H9 (cell line): ENCODE measurements at regions not wholly inside any gene's neighbourhood (a gene's known extent, or its start where the extent isn't known, plus 50 kb on each side); places are given as distances from the start of the nearest gene placed in this dataset.

Experiments used
- DNase-seq: peaks from one replicate; pipeline ENCODE4 v3.0.0-alpha.2; 2017
- H2AFZ ChIP-seq: one replicate; pipeline ENCODE4 v1.6.1; 2013; ENCODE audit warnings: mild to moderate bottlenecking, low read length, control low read depth, moderate library complexity
- H2AK5ac ChIP-seq: 2 replicates; pipeline ENCODE4 v1.6.1; 2013; ENCODE audit warnings: low read length, control low read depth, mixed read lengths; ENCODE audit not compliant: insufficient read length
- H2BK120ac ChIP-seq: one replicate; pipeline ENCODE4 v1.6.1; 2013; ENCODE audit warnings: low read depth, mild to moderate bottlenecking, low read length, control low read depth, inconsistent platforms; ENCODE audit not compliant: poor library complexity, severe bottlenecking
- H2BK12ac ChIP-seq: 2 replicates; pipeline ENCODE4 v1.6.1; 2013; ENCODE audit warnings: low read length, control low read depth, mixed read lengths, low read depth; ENCODE audit not compliant: insufficient read length
- H2BK15ac ChIP-seq: 2 replicates; pipeline ENCODE4 v1.6.1; 2013; ENCODE audit warnings: low read depth, low read length, control low read depth
- H2BK20ac ChIP-seq: one replicate; pipeline ENCODE4 v1.6.1; 2013; ENCODE audit warnings: low read depth, mild to moderate bottlenecking, low read length, control low read depth, inconsistent platforms; ENCODE audit not compliant: poor library complexity, severe bottlenecking
- H2BK5ac ChIP-seq: 2 replicates; pipeline ENCODE4 v1.6.1; 2013; ENCODE audit warnings: low read length, control low read depth, mixed read lengths; ENCODE audit not compliant: insufficient read length
- H3K14ac ChIP-seq: 2 replicates; pipeline ENCODE4 v1.6.1; 2013; ENCODE audit warnings: low read length, control low read depth; ENCODE audit not compliant: insufficient read depth
- H3K18ac ChIP-seq: 2 replicates; pipeline ENCODE4 v1.6.1; 2013; ENCODE audit warnings: low read depth, mild to moderate bottlenecking, mixed read lengths, low read length, control low read depth; ENCODE audit not compliant: insufficient read length
- H3K23ac ChIP-seq: 2 replicates; pipeline ENCODE4 v1.6.1; 2013; ENCODE audit warnings: low read length, control low read depth, mixed read lengths, low read depth; ENCODE audit not compliant: insufficient read length
- H3K23me2 ChIP-seq: 2 replicates; pipeline ENCODE4 v1.6.1; 2013; ENCODE audit warnings: low read depth, mild to moderate bottlenecking, mixed read lengths, low read length, control low read depth; ENCODE audit not compliant: insufficient read length, poor library complexity, severe bottlenecking
- H3K27ac ChIP-seq: 2 replicates; pipeline ENCODE4 v1.5.1; 2013; ENCODE audit warnings: low read length, control low read depth, mixed read lengths, low read depth; ENCODE audit not compliant: insufficient read length
- H3K27me3 ChIP-seq: 2 replicates; pipeline ENCODE4 v1.6.1; 2013; ENCODE audit warnings: low read length, control low read depth, inconsistent platforms; ENCODE audit not compliant: insufficient read depth
- H3K4ac ChIP-seq: 2 replicates; pipeline ENCODE4 v1.6.1; 2013; ENCODE audit warnings: low read depth, mild to moderate bottlenecking, control low read depth, inconsistent platforms, low read length, moderate library complexity
- H3K4me1 ChIP-seq: 2 replicates; pipeline ENCODE4 v1.6.1; 2013; ENCODE audit warnings: low read length, control low read depth, inconsistent platforms; ENCODE audit not compliant: insufficient read depth
- H3K4me2 ChIP-seq: 2 replicates; pipeline ENCODE4 v1.6.1; 2013; ENCODE audit warnings: low read length, control low read depth, mixed read lengths; ENCODE audit not compliant: insufficient read length, insufficient read depth
- H3K56ac ChIP-seq: 2 replicates; pipeline ENCODE4 v1.6.1; 2013; ENCODE audit warnings: low read depth, mild to moderate bottlenecking, mixed read lengths, low read length, control low read depth; ENCODE audit not compliant: insufficient read length
- H3K79me1 ChIP-seq: 2 replicates; pipeline ENCODE4 v1.6.1; 2013; ENCODE audit warnings: low read depth, mild to moderate bottlenecking, moderate library complexity, low read length, control low read depth, inconsistent platforms; ENCODE audit not compliant: insufficient read depth, poor library complexity, severe bottlenecking
- H3K79me2 ChIP-seq: 2 replicates; pipeline ENCODE4 v1.6.1; 2013; ENCODE audit warnings: low read length, control low read depth, inconsistent platforms; ENCODE audit not compliant: insufficient read depth
- H3K9ac ChIP-seq: 2 replicates; pipeline ENCODE4 v1.6.1; 2013; ENCODE audit warnings: low read length, control low read depth, mixed read lengths; ENCODE audit not compliant: insufficient read length; ENCODE audit errors: extremely low read depth
- H3K9me3 ChIP-seq: one replicate; pipeline ENCODE4 v1.6.1; 2013; ENCODE audit warnings: low read depth, low read length, inconsistent platforms; ENCODE audit not compliant: control insufficient read depth
- H3T11ph ChIP-seq: one replicate; pipeline ENCODE4 v1.6.1; 2013; ENCODE audit warnings: mild to moderate bottlenecking, low read length, control low read depth, inconsistent platforms
- H4K20me1 ChIP-seq: one replicate; pipeline ENCODE4 v1.6.1; 2013; ENCODE audit not compliant: control insufficient read depth, insufficient read length, insufficient read depth
- H4K5ac ChIP-seq: 2 replicates; pipeline ENCODE4 v1.6.1; 2013; ENCODE audit warnings: low read depth, mild to moderate bottlenecking, mixed read lengths, low read length, control low read depth; ENCODE audit not compliant: insufficient read length
- H4K8ac ChIP-seq: replicated peaks from 2 replicates; pipeline ENCODE4 v1.6.1; 2013; ENCODE audit warnings: low read length, control low read depth, mixed read lengths, low read depth; ENCODE audit not compliant: insufficient read length
- H4K91ac ChIP-seq: 2 replicates; pipeline ENCODE4 v1.6.1; 2013; ENCODE audit warnings: low read depth, mild to moderate bottlenecking, moderate library complexity, mixed read lengths, low read length, control low read depth; ENCODE audit not compliant: insufficient read length
- H3K27ac Mint-ChIP-seq, 3 experiments: 2 replicates in 2 of 3; 3 replicates in 1 of 3; pipeline ENCODE4 v1.8.0; 2020 to 2021; ENCODE audit warnings: mixed read lengths in 3 of 3, mild to moderate bottlenecking in 1 of 3, moderate library complexity in 1 of 3
- H3K27me3 Mint-ChIP-seq: 2 replicates; pipeline ENCODE4 v1.8.0; 2021; ENCODE audit warnings: low read depth, mild to moderate bottlenecking, moderate library complexity, mixed read lengths
- H3K36me3 Mint-ChIP-seq, 3 experiments: 2 replicates in 2 of 3; 3 replicates in 1 of 3; pipeline ENCODE4 v1.8.0; 2020 to 2021; ENCODE audit warnings: low read depth in 3 of 3, mixed read lengths in 3 of 3; ENCODE audit not compliant: insufficient read depth in 1 of 3
- H3K4me1 Mint-ChIP-seq, 2 experiments: 2 replicates each; pipeline ENCODE4 v1.8.0; 2020; ENCODE audit warnings: mixed read lengths in 2 of 2
- H3K4me3 Mint-ChIP-seq, 2 experiments: 2 replicates in 1 of 2; 3 replicates in 1 of 2; pipeline ENCODE4 v1.8.0; 2020 to 2021; ENCODE audit warnings: mild to moderate bottlenecking in 2 of 2, mixed read lengths in 2 of 2, moderate library complexity in 1 of 2
- H3K9me3 Mint-ChIP-seq, 2 experiments: 2 replicates in 1 of 2; 3 replicates in 1 of 2; pipeline ENCODE4 v1.8.0; 2020; ENCODE audit warnings: mild to moderate bottlenecking in 2 of 2, mixed read lengths in 2 of 2, moderate library complexity in 1 of 2
- WGBS: extraction: QIAGEN DNeasy Blood & Tissue Kit; methylation state at CpG from one replicate; pipeline ENCODE4 v1.1.7; 2013; ENCODE audit warnings: missing lambda C conversion rate, low lambda C conversion rate, mixed read lengths; ENCODE audit not compliant: insufficient read length; ENCODE audit errors: extremely low coverage; 5-methylcytosine and 5-hydroxymethylcytosine counted together
- TF ChIP-seq, protein P1 (sequence below): fragments of 200-600 bp; sonication (generic); conservative IDR thresholded peaks from 3 replicates; pipeline ENCODE4 v1.8.0; 2021; ENCODE audit warnings: antibody characterized with exemption, mild to moderate bottlenecking

DNA sequence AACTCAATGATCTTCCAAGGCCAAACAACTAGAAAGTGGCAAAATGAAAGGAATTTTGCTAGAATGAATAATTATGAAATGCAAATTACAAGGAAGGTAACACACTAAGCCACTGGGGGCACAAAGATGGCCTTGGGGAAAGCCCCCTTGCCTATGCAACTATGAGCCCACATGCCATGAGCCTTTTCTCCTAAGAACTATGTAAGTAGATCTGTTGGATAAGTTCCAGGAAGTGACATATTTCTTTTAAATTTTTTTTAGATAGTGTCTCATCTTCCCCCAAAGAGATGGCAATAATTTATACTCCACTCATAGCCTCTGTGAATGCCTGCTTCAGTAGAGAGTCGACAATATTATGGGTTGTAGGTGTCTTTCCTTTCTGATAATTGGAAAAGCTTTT is 257.8 kb downstream of the AUH start:
- no peaks in the 10 kb centered on the region for H3K79me2 ChIP-seq
- Mint-ChIP-seq H3K4me1 (peaks cover 5 to 12% of the 10 kb centered on the region in 2 experiments), H3K9me3 (peaks cover 0 to 2% of the 10 kb centered on the region in 2 experiments; a peak in 3 of 5 replicates), H3K36me3 (no peaks in the 10 kb centered on the region; a peak in 1 of 7 replicates), H3K4me3 (no peak overlapping the region), H3K27me3 (no peaks in the 10 kb centered on the region; the same call in 1 of the 2 replicates), H3K27ac (no peak overlapping the region)
- no peaks in the 10 kb centered on the region for H3K27me3 ChIP-seq
- no peak for DNase-seq
- H3K14ac ChIP-seq = no peak overlapping the region
- H3K4ac ChIP-seq = no peak overlapping the region
- no peak overlapping the region for H3K9ac ChIP-seq
- H4K8ac ChIP-seq = no peak overlapping the region
- H3K4me1 ChIP-seq = no peaks in the 10 kb centered on the region
- no peak overlapping the region for H3K23ac ChIP-seq
- H4K20me1 ChIP-seq = no peaks in the 10 kb centered on the region
- H2BK20ac ChIP-seq = no peak overlapping the region
- WGBS = no CpG with 5 or more reads among the region's 1 CpG
- no peak overlapping the region for H4K91ac ChIP-seq
- H2BK15ac ChIP-seq = no peak overlapping the region
- no peak overlapping the region for H4K5ac ChIP-seq
- no peak overlapping the region for H2BK5ac ChIP-seq
- H2BK12ac ChIP-seq = no peak overlapping the region
- no peaks in the 10 kb centered on the region for H3K23me2 ChIP-seq
- no peaks in the 10 kb centered on the region for H3K9me3 ChIP-seq
- TF ChIP-seq, protein P1, sequence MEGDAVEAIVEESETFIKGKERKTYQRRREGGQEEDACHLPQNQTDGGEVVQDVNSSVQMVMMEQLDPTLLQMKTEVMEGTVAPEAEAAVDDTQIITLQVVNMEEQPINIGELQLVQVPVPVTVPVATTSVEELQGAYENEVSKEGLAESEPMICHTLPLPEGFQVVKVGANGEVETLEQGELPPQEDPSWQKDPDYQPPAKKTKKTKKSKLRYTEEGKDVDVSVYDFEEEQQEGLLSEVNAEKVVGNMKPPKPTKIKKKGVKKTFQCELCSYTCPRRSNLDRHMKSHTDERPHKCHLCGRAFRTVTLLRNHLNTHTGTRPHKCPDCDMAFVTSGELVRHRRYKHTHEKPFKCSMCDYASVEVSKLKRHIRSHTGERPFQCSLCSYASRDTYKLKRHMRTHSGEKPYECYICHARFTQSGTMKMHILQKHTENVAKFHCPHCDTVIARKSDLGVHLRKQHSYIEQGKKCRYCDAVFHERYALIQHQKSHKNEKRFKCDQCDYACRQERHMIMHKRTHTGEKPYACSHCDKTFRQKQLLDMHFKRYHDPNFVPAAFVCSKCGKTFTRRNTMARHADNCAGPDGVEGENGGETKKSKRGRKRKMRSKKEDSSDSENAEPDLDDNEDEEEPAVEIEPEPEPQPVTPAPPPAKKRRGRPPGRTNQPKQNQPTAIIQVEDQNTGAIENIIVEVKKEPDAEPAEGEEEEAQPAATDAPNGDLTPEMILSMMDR = no peak
- H3K56ac ChIP-seq = no peak overlapping the region
- H3K4me2 ChIP-seq = no peak overlapping the region
- no peak overlapping the region for H2BK120ac ChIP-seq
- H3T11ph ChIP-seq = no peak overlapping the region
- H2AK5ac ChIP-seq = no peak overlapping the region
- H3K18ac ChIP-seq = no peak overlapping the region
- no peak overlapping the region for H3K27ac ChIP-seq
- no peaks in the 10 kb centered on the region for H3K79me1 ChIP-seq
- H2AFZ ChIP-seq = no peak overlapping the region
